Adrenal gland (tissue), 9 donors: ENCODE measurements at regions not wholly inside any gene's neighbourhood (a gene's known extent, or its start where the extent isn't known, plus 50 kb on each side); places are given as distances from the start of the nearest gene placed in this dataset.

Experiments used
- DNase-seq, 7 donors: peaks; one replicate each; pipeline ENCODE4 v3.0.0-alpha.2; 2019 to 2020
- H3K27ac ChIP-seq, 5 donors: fragments of 200-600 bp; sonication (generic) in 4 of 5; 1 replicate in 3 of 5; 2 replicates in 2 of 5; pipeline versions ENCODE4 v1.5.1 to v1.8.0; 2016 to 2020; ENCODE audit warnings: mild to moderate bottlenecking in 1 of 5
- H3K27me3 ChIP-seq: fragments of 200-600 bp; 2 replicates; pipeline ENCODE4 v1.8.0; 2021
- H3K36me3 ChIP-seq, 2 donors: fragments of 200-600 bp; replicated peaks in 1 of 2; 1 replicate in 1 of 2; 2 replicates in 1 of 2; pipeline versions ENCODE4 v1.5.1 to v1.8.0; 2018 to 2022
- H3K4me1 ChIP-seq, 2 donors: fragments of 200-600 bp; replicated peaks in 1 of 2; 1 replicate in 1 of 2; 2 replicates in 1 of 2; pipeline versions ENCODE4 v1.5.1 to v1.8.0; 2018 to 2021
- H3K4me3 ChIP-seq, 4 donors: fragments of 200-600 bp; sonication (generic) in 3 of 4; one replicate each; pipeline ENCODE4 v1.5.1; 2016 to 2018
- H3K9me3 ChIP-seq, 3 donors: fragments of 200-600 bp; sonication (generic) in 1 of 3; replicated peaks in 1 of 3; 1 replicate in 2 of 3; 2 replicates in 1 of 3; pipeline versions ENCODE4 v1.5.1 to v1.8.0; 2016 to 2021
- CTCF ChIP-seq, 6 experiments: fragments of 450-650 bp in 4 of 6; fragments of 200-600 bp in 2 of 6; sonication (generic) in 1 of 6; IDR thresholded peaks; 1 replicate in 5 of 6; 2 replicates in 1 of 6; pipeline versions ENCODE4 v1.5.1 to v1.8.0; 2016 to 2021; ENCODE audit warnings: antibody characterized with exemption in 6 of 6, mild to moderate bottlenecking in 2 of 6, moderate library complexity in 1 of 6
- POLR2A ChIP-seq, 2 donors: fragments of 450-650 bp; IDR thresholded peaks; one replicate each; pipeline ENCODE4 v1.6.1; 2017; ENCODE audit warnings: antibody characterized with exemption in 2 of 2, mild to moderate bottlenecking in 2 of 2, moderate library complexity in 1 of 2
- WGBS, 4 donors: extraction: QIAGEN DNeasy Blood & Tissue Kit in 2 of 4; methylation state at CpG; one replicate each; pipeline versions ENCODE4 v1.1.5 to v1.1.7; 2013 to 2017; 5-methylcytosine and 5-hydroxymethylcytosine counted together
- intact Hi-C, 2 donors: fragments of 100-400 bp; cut with DNase I; formaldehyde crosslinking; loops; one replicate each; pipeline versions ENCODE4 v1.14.1 to v1.15.0; 2022 to 2023
- donor health status: healthy with polysubstance abuse.
- donor health status: Bipolar disorder and iron deficiency.
- donor health status: DM: yes; HTN: yes; CAD: no.
- donor health status: DM: no; HTN: no; CAD: no.
- donor health status: DM: no; HTN: no; CAD: no.

DNA sequence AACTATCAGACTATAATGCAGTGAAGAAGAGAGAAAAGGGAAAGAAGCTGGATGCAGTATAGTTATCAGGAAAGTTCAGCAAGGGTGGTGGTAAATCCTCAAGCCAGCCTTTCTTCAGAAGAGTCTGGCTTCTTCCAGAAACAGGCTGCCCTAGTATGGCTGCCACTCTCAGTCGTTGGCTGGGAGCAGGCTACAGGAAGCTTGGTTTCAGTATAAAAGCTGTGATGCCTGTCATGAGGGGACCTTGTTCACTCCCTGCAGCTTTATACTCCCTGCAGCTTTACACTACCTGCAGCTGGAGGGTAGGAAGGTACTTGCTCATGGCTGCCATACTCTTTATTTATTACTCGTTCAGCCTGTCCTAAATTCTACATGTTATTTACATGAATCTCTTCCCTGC, 63.3 kb upstream of the ARHGAP18 start:
- no peak for DNase-seq
- Histone ChIP-seq H3K27ac (no peak overlapping the region), H3K4me3 (no peak overlapping the region), H3K36me3 (no peaks in the 10 kb centered on the region), H3K27me3 (no peaks in the 10 kb centered on the region), H3K4me1 (no peaks in the 10 kb centered on the region), H3K9me3 (no peaks in the 10 kb centered on the region)
- TF ChIP-seq CTCF (IDR thresholded peaks at IDR 0.05) (no peak), POLR2A (IDR thresholded peaks at IDR 0.05) (no peak)
- intact Hi-C loops: loop anchor here in 1 of 2 donors (10.0 kb wide), 1 partner anchor 179 kb away; no protein-coding TSS in a partner anchor
- WGBS, 4 donors: 49 to 77% (median 60%) methylated on average over 2 of the region's 2 CpGs

DNA sequence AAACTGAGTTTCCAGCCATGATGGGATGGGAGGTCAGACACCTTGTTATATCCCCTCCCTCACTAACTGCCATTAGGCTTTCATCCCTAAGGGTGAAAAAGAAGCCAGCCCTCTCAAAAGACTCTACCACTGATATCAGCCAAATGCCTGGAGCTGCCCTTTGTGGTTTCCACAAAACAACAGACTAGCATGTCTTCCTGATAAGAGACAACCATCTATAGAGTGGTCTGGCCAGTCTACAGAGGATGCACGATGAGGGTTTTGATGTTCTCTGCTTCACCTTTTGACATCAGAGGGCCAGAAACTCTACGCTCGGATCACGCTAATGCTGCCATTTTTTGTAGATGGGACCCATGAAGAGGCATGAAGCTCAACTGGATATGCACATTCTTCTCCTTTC, 61.7 kb upstream of the ARHGAP18 start:
- H3K27me3 ChIP-seq: no peaks in the 10 kb centered on the region
- H3K36me3 ChIP-seq: no peaks in the 10 kb centered on the region
- TF ChIP-seq POLR2A (IDR thresholded peaks at IDR 0.05): no peak
- no peak for TF ChIP-seq CTCF (IDR thresholded peaks at IDR 0.05)
- no peak for DNase-seq
- no peak overlapping the region for H3K27ac ChIP-seq
- intact Hi-C loops: loop anchor here in 1 of 2 donors (10.0 kb wide), 1 partner anchor 177 kb away; no protein-coding TSS in a partner anchor
- WGBS, 4 donors: 90 to 96% (median 93%) methylated on average over 4 of the region's 4 CpGs
- no peaks in the 10 kb centered on the region for H3K9me3 ChIP-seq
- H3K4me3 ChIP-seq: no peak overlapping the region
- H3K4me1 ChIP-seq: peaks cover 6 to 11% of the 10 kb centered on the region in 2 donors

- intact Hi-C loops: loop anchor here in 1 of 2 donors (10.0 kb wide), 1 partner anchor 273 kb away; no protein-coding TSS in a partner anchor
- WGBS, 4 donors: 55 to 60% (median 55%) methylated on average over 11 of the region's 11 CpGs
- no peaks in the 10 kb centered on the region for H3K36me3 ChIP-seq
- no peaks in the 10 kb centered on the region for H3K9me3 ChIP-seq
- peaks cover 3% of the 10 kb centered on the region for H3K27me3 ChIP-seq
- H3K27ac ChIP-seq: no peak overlapping the region
- TF ChIP-seq CTCF (IDR thresholded peaks at IDR 0.05): no peak
- TF ChIP-seq POLR2A (IDR thresholded peaks at IDR 0.05): no peak
- DNase-seq: no peak
- H3K4me3 ChIP-seq: peak overlapping the region in 1 of 4 donors; percentile 62
- H3K4me1 ChIP-seq: peaks cover 6 to 11% of the 10 kb centered on the region in 2 donors
Measured at GRCh38 chr6:129767776-129768485, 58.0 kb upstream of the ARHGAP18 start.

- intact Hi-C loops: loop anchor here in 1 of 2 donors (10.0 kb wide), 1 partner anchor 272 kb away; no protein-coding TSS in a partner anchor
- H3K4me3 ChIP-seq: peak overlapping the region in 2 of 4 donors; percentile 21 to 62
- TF ChIP-seq POLR2A (IDR thresholded peaks at IDR 0.05): no peak
- no peak for TF ChIP-seq CTCF (IDR thresholded peaks at IDR 0.05)
- peaks cover 6 to 11% of the 10 kb centered on the region in 2 donors for H3K4me1 ChIP-seq
- DNase-seq: peak in 6 of 7 donors; percentile 37 to 68 (median 44)
- H3K9me3 ChIP-seq: no peaks in the 10 kb centered on the region
- no peaks in the 10 kb centered on the region for H3K36me3 ChIP-seq
- 1 to 3% (median 2%) methylated on average over 16 to 36 of the region's 36 CpGs for WGBS, 4 donors
- H3K27me3 ChIP-seq: peaks cover 3% of the 10 kb centered on the region
- H3K27ac ChIP-seq: no peak overlapping the region
Measured at GRCh38 chr6:129766959-129767728, 57.2 kb upstream of the ARHGAP18 start.
